ENCODE measurements at regions not wholly inside any gene's neighbourhood (a gene's known extent, or its start where the extent isn't known, plus 50 kb on each side); places are given as distances from the start of the nearest gene placed in this dataset.

DNA sequence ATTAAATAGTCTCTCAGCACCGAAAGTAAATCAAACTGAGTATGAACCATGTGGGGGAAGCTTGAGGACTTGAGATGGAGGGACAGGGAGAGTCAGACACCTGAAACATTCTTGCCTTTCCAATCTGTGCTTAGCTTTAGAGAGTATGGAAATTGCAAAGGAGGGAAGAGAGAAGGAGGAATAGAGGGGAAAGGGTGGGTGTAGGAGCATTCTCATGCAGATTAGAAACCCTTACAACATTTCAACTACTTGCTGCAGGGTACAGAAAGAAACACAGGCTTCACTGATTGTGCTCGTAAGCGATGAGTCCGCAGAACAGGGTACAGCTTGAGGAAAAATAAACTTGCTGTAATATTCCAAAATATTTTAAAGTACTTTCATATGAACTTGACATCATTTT is 73.8 kb downstream of the NIBAN1 start:
- TF ChIP-seq CTCF (IDR thresholded peaks at IDR 0.05; ENCODE audit: low read depth, low read length, poor library complexity, severe bottlenecking) (no peak), EZH2phosphoT487 (IDR thresholded peaks at IDR 0.05; ENCODE audit: borderline replicate concordance, low read length) (no peak)

Measured in DOHH2 (cell line).